Stomach (tissue), 4 donors: ENCODE measurements at regions not wholly inside any gene's neighbourhood (a gene's known extent, or its start where the extent isn't known, plus 50 kb on each side); places are given as distances from the start of the nearest gene placed in this dataset.
"Not testable (repeated sequence)": the region's sequence is repeated elsewhere in the genome, so short reads cannot be mapped to it uniquely, and the experiment has no call there.

Experiments
- POLR2A ChIP-seq, 4 donors: fragments of 450-650 bp; IDR thresholded peaks; one replicate each; pipeline ENCODE4 v1.6.1; 2016; ENCODE audit warnings: antibody characterized with exemption in 4 of 4, control low read depth in 2 of 4, mild to moderate bottlenecking in 1 of 4, moderate library complexity in 1 of 4
- TF ChIP-seq, protein P1 (sequence below), 7 experiments: fragments of 450-650 bp in 4 of 7; fragments of 200-600 bp in 3 of 7; sonication (generic) in 3 of 7; IDR thresholded peaks; one replicate each; pipeline ENCODE4 v1.5.1; 2016 to 2019; ENCODE audit warnings: antibody characterized with exemption in 7 of 7, control low read depth in 2 of 7, mild to moderate bottlenecking in 1 of 7

DNA sequence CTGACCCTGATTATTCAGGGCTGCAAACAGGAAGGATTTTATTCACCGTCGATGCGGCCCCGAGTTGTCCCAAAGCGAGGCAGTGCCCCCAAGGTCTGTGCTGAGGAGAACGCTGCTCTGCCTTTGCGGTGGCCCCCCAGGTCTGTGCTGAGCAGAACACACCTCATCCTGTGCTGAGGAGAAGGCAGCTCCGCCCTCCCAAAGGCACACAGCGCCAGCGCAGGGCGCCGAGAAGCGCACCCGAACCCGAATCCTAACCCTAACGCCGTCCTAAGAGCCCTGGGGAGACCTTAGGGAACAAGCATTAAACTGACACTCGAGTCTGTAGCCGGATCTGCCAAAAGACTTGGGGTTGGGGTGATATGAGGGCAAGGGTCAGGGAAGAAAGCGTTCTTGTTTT lies 188.9 kb downstream of the CCT8L2 start:
- TF ChIP-seq POLR2A (IDR thresholded peaks at IDR 0.05), result not testable (repeated sequence)
- TF ChIP-seq, protein P1, sequence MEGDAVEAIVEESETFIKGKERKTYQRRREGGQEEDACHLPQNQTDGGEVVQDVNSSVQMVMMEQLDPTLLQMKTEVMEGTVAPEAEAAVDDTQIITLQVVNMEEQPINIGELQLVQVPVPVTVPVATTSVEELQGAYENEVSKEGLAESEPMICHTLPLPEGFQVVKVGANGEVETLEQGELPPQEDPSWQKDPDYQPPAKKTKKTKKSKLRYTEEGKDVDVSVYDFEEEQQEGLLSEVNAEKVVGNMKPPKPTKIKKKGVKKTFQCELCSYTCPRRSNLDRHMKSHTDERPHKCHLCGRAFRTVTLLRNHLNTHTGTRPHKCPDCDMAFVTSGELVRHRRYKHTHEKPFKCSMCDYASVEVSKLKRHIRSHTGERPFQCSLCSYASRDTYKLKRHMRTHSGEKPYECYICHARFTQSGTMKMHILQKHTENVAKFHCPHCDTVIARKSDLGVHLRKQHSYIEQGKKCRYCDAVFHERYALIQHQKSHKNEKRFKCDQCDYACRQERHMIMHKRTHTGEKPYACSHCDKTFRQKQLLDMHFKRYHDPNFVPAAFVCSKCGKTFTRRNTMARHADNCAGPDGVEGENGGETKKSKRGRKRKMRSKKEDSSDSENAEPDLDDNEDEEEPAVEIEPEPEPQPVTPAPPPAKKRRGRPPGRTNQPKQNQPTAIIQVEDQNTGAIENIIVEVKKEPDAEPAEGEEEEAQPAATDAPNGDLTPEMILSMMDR (IDR thresholded peaks at IDR 0.05), result not testable (repeated sequence)
